A549 (cell line): ENCODE measurements at regions not wholly inside any gene's neighbourhood (a gene's known extent, or its start where the extent isn't known, plus 50 kb on each side); places are given as distances from the start of the nearest gene placed in this dataset.

Experiments
- ATAC-seq, 2 experiments: fragments of 200-7000 bp in 1 of 2; fragments of >200 bp in 1 of 2; cut with Nextera tagmentation in 1 of 2; cut with Tn5 transposase in 1 of 2; 3 replicates each; pipeline versions ENCODE4 v1.8.0 to v1.9.1; 2018 to 2020; ENCODE audit warnings: mild to moderate bottlenecking in 1 of 2, moderate library complexity in 1 of 2
- CTCF ChIA-PET: fragments of 300-600 bp; sonication (Branson Sonifier 250); formaldehyde crosslinking; extraction: SDS; loops from one replicate; lab custom pipeline; 2021; ENCODE audit warnings: antibody characterized with exemption, inconsistent platforms; lab: Yijun Ruan, JAX
- POLR2A ChIA-PET: fragments of 350-600 bp; formaldehyde crosslinking; extraction: SDS; loops from one replicate; lab custom pipeline; 2021; ENCODE audit warnings: antibody characterized with exemption, inconsistent platforms; lab: Yijun Ruan, JAX
- DNase-seq, 2 experiments: peaks; one replicate each; pipeline versions ENCODE4 v3.0.0 to v3.0.0-alpha.2; 2011 to 2016; ENCODE audit warnings: low read depth in 1 of 2, low spot score in 1 of 2
- FAIRE-seq: peaks from 2 replicates; lab custom pipeline; 2011; peaks lifted over from hg19 to GRCh38; lab: Jason Lieb, UNC
- H3K27ac ChIP-seq, 2 experiments: fragments of >200 bp; sonication (Bioruptor Twin); formaldehyde crosslinking; 3 replicates each; pipeline ENCODE4 v1.5.1; 2016 to 2017
- H3K4me1 ChIP-seq: fragments of >200 bp; sonication (Bioruptor Twin); formaldehyde crosslinking; 3 replicates; pipeline ENCODE4 v1.6.1; 2016
- H3K4me2 ChIP-seq: fragments of >200 bp; sonication (Bioruptor Twin); formaldehyde crosslinking; 3 replicates; pipeline ENCODE4 v1.6.1; 2016
- H3K4me3 ChIP-seq: fragments of >200 bp; sonication (Bioruptor Twin); formaldehyde crosslinking; 3 replicates; pipeline ENCODE4 v1.5.1; 2016
- H3K9me3 ChIP-seq: fragments of >200 bp; sonication (Bioruptor Twin); formaldehyde crosslinking; 3 replicates; pipeline ENCODE4 v1.6.1; 2016
- BCL3 ChIP-seq: fragments of >200 bp; sonication (Bioruptor Twin); formaldehyde crosslinking; IDR thresholded peaks from 3 replicates; pipeline ENCODE4 v1.6.1; 2016
- CBX8 ChIP-seq: fragments of 200-600 bp; sonication (generic); IDR thresholded peaks from 2 replicates; pipeline ENCODE4 v1.6.1; 2016
- GATA3 ChIP-seq: IDR thresholded peaks from 2 replicates; pipeline ENCODE4 v1.6.1; 2012; ENCODE audit warnings: borderline replicate concordance
- HES2 ChIP-seq: fragments of >200 bp; sonication (Bioruptor Twin); formaldehyde crosslinking; IDR thresholded peaks from 2 replicates; pipeline ENCODE4 v1.6.1; 2016
- HOXA7 ChIP-seq: fragments of 250-450 bp; sonication (Bioruptor Pico); IDR thresholded peaks from 2 replicates; pipeline ENCODE4 v1.5.0; 2020; ENCODE audit warnings: mild to moderate bottlenecking, moderate library complexity
- KDM1A ChIP-seq: fragments of 200-600 bp; sonication (generic); IDR thresholded peaks from 2 replicates; pipeline ENCODE4 v1.6.1; 2016; ENCODE audit warnings: low read depth, mild to moderate bottlenecking
- MAFK ChIP-seq: fragments of 450-650 bp; IDR thresholded peaks from 2 replicates; pipeline ENCODE4 v1.6.1; 2014; ENCODE audit not compliant: partially characterized antibody
- MYC ChIP-seq: IDR thresholded peaks from 2 replicates; pipeline ENCODE4 v1.6.1; 2012; ENCODE audit warnings: mild to moderate bottlenecking, inconsistent platforms, low read length, improper control_type of control experiment, borderline replicate concordance
- POLR2A ChIP-seq: IDR thresholded peaks from 2 replicates; pipeline ENCODE4 v1.6.1; 2012; ENCODE audit warnings: mild to moderate bottlenecking, low read length
- REST ChIP-seq: fragments of 200-600 bp; sonication (generic); IDR thresholded peaks from 2 replicates; pipeline ENCODE4 v1.6.1; 2016; ENCODE audit warnings: antibody characterized with exemption, mild to moderate bottlenecking, moderate library complexity
- RFX5 ChIP-seq: fragments of 450-650 bp; IDR thresholded peaks from 2 replicates; pipeline ENCODE4 v1.7.1; 2014; ENCODE audit warnings: antibody characterized with exemption, mild to moderate bottlenecking, moderate library complexity
- ZNF302 ChIP-seq: fragments of 250-450 bp; sonication (Bioruptor Pico); IDR thresholded peaks from 2 replicates; pipeline ENCODE4 v1.9.0; 2021; ENCODE audit warnings: inconsistent platforms, mild to moderate bottlenecking, moderate library complexity
- WGBS: methylation state at CpG from one replicate; pipeline ENCODE4 v1.1.6; 2017; ENCODE audit errors: missing lambda C conversion rate; 5-methylcytosine and 5-hydroxymethylcytosine counted together

DNA sequence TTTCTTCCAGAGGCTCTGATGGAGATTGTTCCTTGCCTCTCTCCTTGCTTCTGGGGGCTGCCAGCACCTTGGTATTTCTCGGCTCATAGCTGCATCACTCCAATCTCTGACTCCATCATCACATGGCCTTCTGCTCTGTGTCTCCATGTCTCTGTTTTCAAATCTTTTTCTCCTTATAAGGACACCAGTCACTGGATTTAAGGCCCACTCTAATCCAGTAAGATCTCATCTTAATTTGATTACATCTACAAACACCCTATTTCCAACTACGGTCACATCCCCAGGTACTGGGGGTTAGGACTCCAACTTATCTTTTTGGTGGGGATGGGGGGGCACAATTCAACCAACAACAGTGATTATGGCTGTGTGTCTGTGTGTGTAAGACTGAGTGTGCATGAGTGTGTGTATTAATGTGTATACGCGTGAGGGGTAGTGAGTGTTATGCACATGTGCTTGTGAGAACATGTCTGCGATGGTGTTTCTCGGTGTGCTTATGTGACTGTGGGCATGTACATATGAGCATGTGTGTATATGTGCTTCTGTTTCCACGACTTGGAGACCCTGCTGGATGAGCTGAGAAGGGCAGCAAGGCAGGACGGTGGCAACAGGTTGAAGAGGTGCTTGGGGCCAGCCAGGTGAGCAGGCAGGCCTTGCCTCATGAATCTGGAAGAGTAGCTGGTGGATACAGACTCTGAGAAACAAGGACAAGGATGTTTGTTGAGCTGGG lies 130.5 kb downstream of the MRPL14 start:
- TF ChIP-seq BCL3 (no peak), REST (no peak), CBX8 (no peak), HOXA7 (no peak), ZNF302 (CRISPR knock-in tag) (no peak), RFX5 (no peak), POLR2A (no peak), MYC (no peak), MAFK (no peak), HES2 (no peak)
- CTCF ChIA-PET: interaction anchor here (1.0 kb wide), 1 partner anchor 78 kb away, joined by 4 read pairs; no protein-coding TSS in a partner anchor
- no peaks in the 10 kb centered on the region for H3K9me3 ChIP-seq
- POLR2A ChIA-PET: interaction anchor here (0.8 kb wide), 1 partner anchor 227 kb away, joined by 4 read pairs; the partner anchor contains the start of gene VEGFA
- ATAC-seq (no peak), FAIRE-seq (no peak), DNase-seq (no peak)
- no peak overlapping the region for H3K4me3 ChIP-seq
- H3K27ac ChIP-seq: peak overlapping the region in 1 of 2 experiments; percentile 52; a peak in 3 of 6 replicates
- H3K4me2 ChIP-seq: no peak overlapping the region
- 90% methylated on average over 6 of the region's 8 CpGs for WGBS
- H3K4me1 ChIP-seq: peaks cover 44% of the 10 kb centered on the region

DNA sequence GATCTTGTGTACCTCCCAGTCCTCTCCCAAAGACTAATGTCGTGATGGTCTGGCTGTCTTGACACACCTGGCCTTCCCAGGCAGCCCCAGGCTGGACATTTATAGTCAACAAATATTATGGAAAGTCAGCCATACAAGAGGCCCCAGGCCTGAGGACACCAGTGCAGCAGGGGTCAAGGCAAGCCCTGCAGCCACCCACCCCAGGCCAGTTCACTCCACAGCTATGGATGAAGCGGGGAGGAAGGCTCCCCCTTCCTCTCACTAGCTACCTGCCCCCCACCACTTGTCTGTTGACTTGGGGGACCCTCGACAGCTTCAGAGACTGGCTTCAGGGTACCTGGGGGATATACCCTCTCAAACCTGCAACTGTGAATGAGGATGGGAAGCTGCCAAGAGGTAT lies 132.1 kb downstream of the MRPL14 start:
- TF ChIP-seq KDM1A: no peak
- no peak for TF ChIP-seq GATA3
- TF ChIP-seq POLR2A: no peak
- no peak for TF ChIP-seq REST
- ChIA-PET POLR2A (interaction anchor here (0.6 kb wide), 1 partner anchor 128 kb away, joined by 3 read pairs; no protein-coding TSS in a partner anchor), CTCF (interaction anchor here (0.6 to 1.3 kb wide), 5 partner anchors 12 to 84 kb away, joined by 3 to 4 read pairs (median 3); no protein-coding TSS in a partner anchor)
- FAIRE-seq: no peak
- WGBS: 100% methylated on average over 1 of the region's 3 CpGs
- DNase-seq: no peak
- Histone ChIP-seq H3K4me1 (peaks cover 43% of the 10 kb centered on the region), H3K4me2 (no peak overlapping the region), H3K27ac (peak overlapping the region in 1 of 2 experiments; percentile 60; a peak in 2 of 6 replicates), H3K4me3 (no peak overlapping the region), H3K9me3 (no peaks in the 10 kb centered on the region)
- ATAC-seq: no peak
